GM18498 (cell line): ENCODE measurements at regions not wholly inside any gene's neighbourhood (a gene's known extent, or its start where the extent isn't known, plus 50 kb on each side); places are given as distances from the start of the nearest gene placed in this dataset.

Experiments
- ATAC-seq: cut with Tn5 transposase; IDR thresholded peaks from one replicate; pipeline ENCODE4 v1.9.1; 2021; ENCODE audit warnings: mild to moderate bottlenecking, moderate library complexity; ENCODE audit not compliant: unreplicated experiment

- ATAC-seq, result no peak
Measured at GRCh38 chr17:73782641-73783381, 138.6 kb upstream of the SDK2 start.

GRCh38 chr17:73783382-73783766, 139.1 kb upstream of the SDK2 start:
- no peak for ATAC-seq

- no peak for ATAC-seq
Measured at GRCh38 chr17:73783945-73784603, 139.8 kb upstream of the SDK2 start.

- no peak for ATAC-seq
Measured at GRCh38 chr17:73785496-73785895, 141.3 kb upstream of the SDK2 start.

GRCh38 chr17:73785958-73786743, 141.9 kb upstream of the SDK2 start:
- no peak for ATAC-seq

- ATAC-seq, result no peak
Measured at GRCh38 chr17:73787076-73788059, 143.1 kb upstream of the SDK2 start.

GRCh38 chr17:73788111-73788510, 143.9 kb upstream of the SDK2 start:
- no peak for ATAC-seq

- no peak for ATAC-seq
Measured at GRCh38 chr17:73791121-73791520, 146.9 kb upstream of the SDK2 start.

- ATAC-seq, result no peak
Measured at GRCh38 chr17:73791631-73792030, 147.4 kb upstream of the SDK2 start.

GRCh38 chr17:73792994-73793393, 148.7 kb upstream of the SDK2 start:
- no peak for ATAC-seq

- no peak for ATAC-seq
Measured at GRCh38 chr17:73794336-73794735, 150.1 kb upstream of the SDK2 start.

GRCh38 chr17:73795730-73796129, 151.5 kb upstream of the SDK2 start:
- no peak for ATAC-seq

GRCh38 chr17:73797594-73798110, 153.4 kb upstream of the SDK2 start:
- ATAC-seq, result no peak

GRCh38 chr17:73798111-73798748, 154.0 kb upstream of the SDK2 start:
- ATAC-seq, result no peak

- no peak for ATAC-seq
Measured at GRCh38 chr17:73799096-73799495, 154.9 kb upstream of the SDK2 start.

GRCh38 chr17:73799781-73800627, 155.8 kb upstream of the SDK2 start:
- ATAC-seq, result no peak

- no peak for ATAC-seq
Measured at GRCh38 chr17:73800893-73801292, 156.6 kb upstream of the SDK2 start.

- no peak for ATAC-seq
Measured at GRCh38 chr17:73801455-73802100, 157.3 kb upstream of the SDK2 start.

- no peak for ATAC-seq
Measured at GRCh38 chr17:73802314-73802713, 158.1 kb upstream of the SDK2 start.
